ENCODE measurements at regions not wholly inside any gene's neighbourhood (a gene's known extent, or its start where the extent isn't known, plus 50 kb on each side); places are given as distances from the start of the nearest gene placed in this dataset.

DNA sequence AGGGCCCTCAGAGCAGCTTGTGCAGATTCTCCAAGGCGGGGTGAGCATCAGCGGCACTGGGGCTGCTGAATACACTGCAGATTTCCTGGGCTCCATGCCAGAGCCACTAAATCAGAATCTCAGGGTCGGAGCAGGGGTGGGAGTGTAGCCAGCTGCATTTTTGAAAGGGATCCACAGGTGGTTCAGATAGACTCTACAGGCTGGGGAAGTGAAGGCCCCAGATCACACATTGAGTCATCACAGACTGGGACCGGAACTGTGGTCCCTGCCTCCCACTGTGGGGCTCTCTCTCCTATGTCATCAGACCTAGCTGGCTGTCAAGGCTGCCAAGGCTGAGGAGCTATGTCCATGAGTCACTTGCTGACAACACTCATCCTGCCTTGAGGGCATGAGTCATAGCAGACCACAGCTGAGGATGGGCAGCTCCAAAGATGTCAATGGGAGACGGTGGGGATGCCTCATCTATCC lies 162.3 kb upstream of the MAMLD1 start:
- no peak for TF ChIP-seq CTCF (conservative IDR thresholded peaks at IDR 0.05; ENCODE audit: low read depth, low read length)
- TF ChIP-seq EZH2 (IDR thresholded peaks at IDR 0.05; ENCODE audit: borderline replicate concordance, low read depth, low read length, poor library complexity, severe bottlenecking): no peak
